ENCODE measurements at regions not wholly inside any gene's neighbourhood (a gene's known extent, or its start where the extent isn't known, plus 50 kb on each side); places are given as distances from the start of the nearest gene placed in this dataset.

DNA sequence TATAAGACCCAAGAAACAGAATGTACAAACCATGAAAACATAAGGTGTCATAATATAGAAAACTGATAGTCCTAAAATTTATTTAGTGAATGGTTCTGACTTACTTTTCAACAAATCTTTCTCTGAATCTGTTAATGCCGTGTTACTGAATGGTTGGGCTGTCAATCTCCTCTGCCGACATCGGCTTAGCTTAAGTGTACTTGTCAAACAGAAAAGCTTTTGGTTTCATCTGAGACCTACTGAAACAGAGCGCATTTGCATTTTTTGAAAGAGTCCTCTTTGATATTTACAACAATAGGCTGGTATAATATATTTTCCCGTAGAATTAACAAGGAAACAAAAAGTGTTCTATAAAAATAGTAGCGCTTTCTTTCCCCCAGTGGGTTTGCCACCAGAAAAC, 120.9 kb upstream of the ZNF804B start:
- TF ChIP-seq, protein P1, sequence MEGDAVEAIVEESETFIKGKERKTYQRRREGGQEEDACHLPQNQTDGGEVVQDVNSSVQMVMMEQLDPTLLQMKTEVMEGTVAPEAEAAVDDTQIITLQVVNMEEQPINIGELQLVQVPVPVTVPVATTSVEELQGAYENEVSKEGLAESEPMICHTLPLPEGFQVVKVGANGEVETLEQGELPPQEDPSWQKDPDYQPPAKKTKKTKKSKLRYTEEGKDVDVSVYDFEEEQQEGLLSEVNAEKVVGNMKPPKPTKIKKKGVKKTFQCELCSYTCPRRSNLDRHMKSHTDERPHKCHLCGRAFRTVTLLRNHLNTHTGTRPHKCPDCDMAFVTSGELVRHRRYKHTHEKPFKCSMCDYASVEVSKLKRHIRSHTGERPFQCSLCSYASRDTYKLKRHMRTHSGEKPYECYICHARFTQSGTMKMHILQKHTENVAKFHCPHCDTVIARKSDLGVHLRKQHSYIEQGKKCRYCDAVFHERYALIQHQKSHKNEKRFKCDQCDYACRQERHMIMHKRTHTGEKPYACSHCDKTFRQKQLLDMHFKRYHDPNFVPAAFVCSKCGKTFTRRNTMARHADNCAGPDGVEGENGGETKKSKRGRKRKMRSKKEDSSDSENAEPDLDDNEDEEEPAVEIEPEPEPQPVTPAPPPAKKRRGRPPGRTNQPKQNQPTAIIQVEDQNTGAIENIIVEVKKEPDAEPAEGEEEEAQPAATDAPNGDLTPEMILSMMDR (conservative IDR thresholded peaks at IDR 0.05), result no peak
- Mint-ChIP-seq H3K27me3 (no peaks in the 10 kb centered on the region), H3K4me3 (no peak overlapping the region), H3K9me3 (no peaks in the 10 kb centered on the region), H3K27ac (no peak overlapping the region), H3K36me3 (no peaks in the 10 kb centered on the region), H3K4me1 (ENCODE audit: unreplicated experiment) (no peaks in the 10 kb centered on the region)
- DNase-seq (ENCODE audit: extremely low spot score, unreplicated experiment), result no peak

DNA sequence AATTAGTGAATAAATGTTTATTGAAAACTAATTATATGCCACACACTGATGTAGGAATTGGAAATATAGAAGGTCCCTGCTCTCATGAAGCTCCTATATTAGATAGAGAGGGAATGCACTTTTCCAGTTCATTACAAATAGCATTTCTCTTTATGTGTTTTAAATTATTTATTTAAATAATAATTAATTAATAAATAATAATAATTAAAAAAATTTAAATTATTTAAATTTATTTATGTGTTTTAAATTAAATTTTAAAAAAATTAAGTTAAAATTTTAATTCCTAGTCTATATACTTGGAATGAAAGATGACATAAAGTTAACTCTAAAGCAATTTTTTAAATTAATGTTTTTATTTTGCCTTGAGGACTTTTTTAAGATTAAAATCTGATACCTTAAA, 121.7 kb upstream of the ZNF804B start:
- no peak overlapping the region for H3K4me3 Mint-ChIP-seq
- H3K27me3 Mint-ChIP-seq, result no peaks in the 10 kb centered on the region
- TF ChIP-seq, protein P1 (conservative IDR thresholded peaks at IDR 0.05), result no peak
- H3K27ac Mint-ChIP-seq, result no peak overlapping the region
- no peak for DNase-seq (ENCODE audit: extremely low spot score, unreplicated experiment)
- H3K4me1 Mint-ChIP-seq (ENCODE audit: unreplicated experiment), result no peaks in the 10 kb centered on the region
- H3K36me3 Mint-ChIP-seq, result no peaks in the 10 kb centered on the region
- no peaks in the 10 kb centered on the region for H3K9me3 Mint-ChIP-seq

DNA sequence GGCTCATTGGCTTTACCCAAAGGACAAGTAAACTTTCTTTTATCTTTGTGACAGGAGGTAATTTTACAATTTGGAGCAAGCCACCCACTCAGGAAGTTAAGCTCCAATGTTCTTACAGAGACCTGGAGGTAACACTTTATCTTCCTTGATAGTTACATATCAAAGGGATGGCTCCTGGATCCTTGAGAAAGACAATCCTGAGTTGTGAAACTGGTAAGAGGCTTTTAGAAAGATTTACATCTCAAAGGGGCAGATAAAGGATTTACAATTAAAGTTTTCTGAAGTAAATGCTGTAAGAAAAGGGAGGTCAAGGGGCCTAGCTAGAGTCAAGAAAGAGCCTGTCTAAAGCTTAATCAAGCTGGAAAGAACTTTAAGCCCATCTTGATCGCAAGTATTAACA, 124.4 kb upstream of the ZNF804B start:
- no peak for DNase-seq (ENCODE audit: extremely low spot score, unreplicated experiment)
- Mint-ChIP-seq H3K36me3 (no peaks in the 10 kb centered on the region), H3K9me3 (no peaks in the 10 kb centered on the region), H3K4me3 (no peak overlapping the region), H3K4me1 (ENCODE audit: unreplicated experiment) (no peaks in the 10 kb centered on the region), H3K27ac (no peak overlapping the region), H3K27me3 (no peaks in the 10 kb centered on the region)
- TF ChIP-seq, protein P1 (conservative IDR thresholded peaks at IDR 0.05), result no peak

DNA sequence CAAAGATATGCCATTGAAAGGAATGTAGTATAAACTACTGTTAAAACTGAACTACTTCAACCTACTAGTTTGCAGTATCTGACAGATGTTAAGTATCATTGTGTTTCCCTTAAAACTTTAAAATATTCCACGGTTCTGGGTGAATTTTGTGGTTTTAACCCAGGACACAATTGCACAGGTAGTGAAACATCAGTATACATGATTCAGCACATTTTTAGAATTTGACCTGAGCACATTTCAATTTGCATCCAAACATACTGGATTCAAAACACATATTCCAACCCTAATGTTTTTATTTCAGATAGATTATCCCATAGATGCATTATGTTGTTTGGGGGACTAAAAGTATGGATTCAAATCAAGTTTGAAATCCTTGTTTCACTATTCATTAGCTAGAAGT, 129.9 kb upstream of the ZNF804B start:
- Mint-ChIP-seq H3K4me3 (no peak overlapping the region), H3K9me3 (no peaks in the 10 kb centered on the region), H3K27ac (no peak overlapping the region), H3K36me3 (no peaks in the 10 kb centered on the region), H3K4me1 (ENCODE audit: unreplicated experiment) (no peaks in the 10 kb centered on the region), H3K27me3 (peaks cover 2% of the 10 kb centered on the region)
- no peak for DNase-seq (ENCODE audit: extremely low spot score, unreplicated experiment)
- TF ChIP-seq, protein P1 (conservative IDR thresholded peaks at IDR 0.05), result no peak

DNA sequence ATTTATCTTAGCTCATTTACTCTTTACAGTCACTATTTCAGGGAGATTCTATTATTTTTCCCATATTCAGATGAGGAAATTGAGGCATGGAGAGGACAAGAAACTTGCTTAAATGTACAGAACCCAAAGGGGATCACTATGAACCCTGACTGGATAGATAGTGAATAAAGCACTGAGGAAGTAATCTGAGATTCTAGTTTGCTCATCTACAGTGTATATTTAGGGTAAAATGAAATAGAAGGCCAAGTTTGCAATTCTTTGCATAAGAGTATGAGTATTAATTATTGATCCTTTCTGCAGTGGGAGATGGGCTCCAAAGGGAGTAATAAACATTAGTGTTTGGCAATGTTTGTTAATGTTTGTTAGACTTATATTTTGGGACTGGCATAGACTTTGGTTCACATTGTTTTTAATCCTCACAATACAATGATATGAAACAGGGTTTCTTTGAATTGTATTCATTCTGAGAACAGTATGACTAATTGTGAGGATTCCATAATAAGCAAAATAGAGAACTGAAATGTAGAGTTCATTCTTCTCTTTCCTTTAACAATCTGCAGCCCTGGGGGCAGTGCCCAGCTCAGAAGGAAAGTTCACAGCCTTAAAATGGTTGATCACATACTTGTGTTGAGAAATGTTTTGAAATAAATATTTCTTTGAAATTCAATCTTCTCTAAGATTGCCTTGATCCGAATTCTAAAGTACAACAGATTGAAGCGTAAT, 131.0 kb upstream of the ZNF804B start:
- H3K4me1 Mint-ChIP-seq (ENCODE audit: unreplicated experiment), result no peaks in the 10 kb centered on the region
- TF ChIP-seq, protein P1 (conservative IDR thresholded peaks at IDR 0.05), result no peak
- H3K27me3 Mint-ChIP-seq, result peaks cover 3% of the 10 kb centered on the region
- no peak for DNase-seq (ENCODE audit: extremely low spot score, unreplicated experiment)
- no peak overlapping the region for H3K27ac Mint-ChIP-seq
- no peaks in the 10 kb centered on the region for H3K36me3 Mint-ChIP-seq
- no peak overlapping the region for H3K4me3 Mint-ChIP-seq
- H3K9me3 Mint-ChIP-seq, result no peaks in the 10 kb centered on the region
